ENCODE measurements at regions not wholly inside any gene's neighbourhood (a gene's known extent, or its start where the extent isn't known, plus 50 kb on each side); places are given as distances from the start of the nearest gene placed in this dataset.

GRCh38 chr9:28758341-28758740, 1185.1 kb upstream of the C9orf72 start:
- Histone ChIP-seq H3K4me2 (ENCODE audit: insufficient read depth, low read length) (no peak overlapping the region), H3K4me3 (replicated peaks in 1 of 3; ENCODE audit: insufficient read depth in 1 of 3, low read depth in 1 of 3, low read length in 3 of 3) (no peak overlapping the region), H3K4me1 (ENCODE audit: control insufficient read depth, extremely low read depth, insufficient read depth, low read length) (no peaks in the 10 kb centered on the region), H3K79me2 (ENCODE audit: control insufficient read depth, insufficient read depth, low read length) (no peaks in the 10 kb centered on the region), H3K9ac (replicated peaks; ENCODE audit: extremely low read depth, insufficient read depth, low read length) (no peak overlapping the region), H3K27ac (ENCODE audit: insufficient read depth, low read depth, low read length) (no peak overlapping the region), H3K9me1 (replicated peaks; ENCODE audit: control insufficient read depth, extremely low read depth, insufficient read depth, low read length) (no peaks in the 10 kb centered on the region), H4K20me1 (replicated peaks; ENCODE audit: control insufficient read depth, extremely low read depth, insufficient read depth, low read length) (no peaks in the 10 kb centered on the region), H3K27me3 (ENCODE audit: control insufficient read depth in 2 of 2, insufficient read depth in 2 of 2, low read length in 2 of 2) (no peaks in the 10 kb centered on the region), H3K36me3 (ENCODE audit: control insufficient read depth in 2 of 2, extremely low read depth in 1 of 2, insufficient read depth in 2 of 2, low read length in 2 of 2) (no peaks in the 10 kb centered on the region), H2AFZ (ENCODE audit: low read depth, low read length) (no peak overlapping the region), H3K9me3 (replicated peaks; ENCODE audit: control insufficient read depth, insufficient read depth, low read length) (no peaks in the 10 kb centered on the region)
- POLR2A ChIA-PET: no interaction called here
- CTCF ChIA-PET: no interaction called here
- intact Hi-C loops (cut with micrococcal nuclease) (no loop called here), dilution Hi-C loops (cut with MboI; ENCODE audit: extremely low pct_ligation_motif_present, low sequenced_read_pairs) (no loop called here)
- TF ChIP-seq MYC (IDR thresholded peaks at IDR 0.05; ENCODE audit: low read depth, low read length): no peak
- no peak for TF ChIP-seq POLR2AphosphoS5 (IDR thresholded peaks at IDR 0.05; ENCODE audit: insufficient read depth, low read depth, low read length)
- no peak for TF ChIP-seq MAX (IDR thresholded peaks at IDR 0.05; ENCODE audit: insufficient read depth, insufficient read length)
- TF ChIP-seq POLR2A (IDR thresholded peaks at IDR 0.05; ENCODE audit: low read depth, low read length): no peak
- no peak for TF ChIP-seq CTCF (IDR thresholded peaks at IDR 0.05; ENCODE audit: extremely low read depth in 1 of 2, insufficient read depth in 1 of 2, low read depth in 1 of 2, low read length in 2 of 2)
- TF ChIP-seq FOS (IDR thresholded peaks at IDR 0.05; ENCODE audit: borderline replicate concordance, insufficient read depth, low read length): no peak
- TF ChIP-seq GATA2 (IDR thresholded peaks at IDR 0.05; ENCODE audit: insufficient read depth, insufficient read length, low read depth, low read length): no peak
- no peak for TF ChIP-seq EZH2 (IDR thresholded peaks at IDR 0.05; ENCODE audit: borderline replicate concordance, low read depth, low read length, severe bottlenecking)
- no peak for TF ChIP-seq JUN (IDR thresholded peaks at IDR 0.05; ENCODE audit: borderline replicate concordance, insufficient read depth, insufficient read length, low read depth)
- BruUV-seq (replicated peaks): no TSS peak
- FAIRE-seq (no peak), DNase-seq (ENCODE audit: low read depth, low spot score) (no peak)
